GM12864 (cell line): ENCODE measurements at regions not wholly inside any gene's neighbourhood (a gene's known extent, or its start where the extent isn't known, plus 50 kb on each side); places are given as distances from the start of the nearest gene placed in this dataset.
A peak's percentile ranks its signal among the peaks of the same experiment; 100 is the strongest.

ENCODE experiments used
- DNase-seq: peaks from one replicate; pipeline ENCODE4 v3.0.0-alpha.2; 2011; ENCODE audit warnings: low read depth
- H3K4me3 ChIP-seq: 2 replicates; pipeline ENCODE4 v1.5.1; 2011; ENCODE audit warnings: mild to moderate bottlenecking, low read depth, low read length, control low read depth
- TF ChIP-seq, protein P1 (sequence below): IDR thresholded peaks from 2 replicates; pipeline ENCODE4 v1.5.1; 2011; ENCODE audit warnings: low read depth, mild to moderate bottlenecking, moderate library complexity, low read length, control low read depth, inconsistent platforms; ENCODE audit errors: missing control alignments

GRCh38 chr4:186481998-186482790 is 73.2 kb downstream of the MTNR1A start:
- no peak for DNase-seq
- H3K4me3 ChIP-seq: no peak overlapping the region
- TF ChIP-seq, protein P1, sequence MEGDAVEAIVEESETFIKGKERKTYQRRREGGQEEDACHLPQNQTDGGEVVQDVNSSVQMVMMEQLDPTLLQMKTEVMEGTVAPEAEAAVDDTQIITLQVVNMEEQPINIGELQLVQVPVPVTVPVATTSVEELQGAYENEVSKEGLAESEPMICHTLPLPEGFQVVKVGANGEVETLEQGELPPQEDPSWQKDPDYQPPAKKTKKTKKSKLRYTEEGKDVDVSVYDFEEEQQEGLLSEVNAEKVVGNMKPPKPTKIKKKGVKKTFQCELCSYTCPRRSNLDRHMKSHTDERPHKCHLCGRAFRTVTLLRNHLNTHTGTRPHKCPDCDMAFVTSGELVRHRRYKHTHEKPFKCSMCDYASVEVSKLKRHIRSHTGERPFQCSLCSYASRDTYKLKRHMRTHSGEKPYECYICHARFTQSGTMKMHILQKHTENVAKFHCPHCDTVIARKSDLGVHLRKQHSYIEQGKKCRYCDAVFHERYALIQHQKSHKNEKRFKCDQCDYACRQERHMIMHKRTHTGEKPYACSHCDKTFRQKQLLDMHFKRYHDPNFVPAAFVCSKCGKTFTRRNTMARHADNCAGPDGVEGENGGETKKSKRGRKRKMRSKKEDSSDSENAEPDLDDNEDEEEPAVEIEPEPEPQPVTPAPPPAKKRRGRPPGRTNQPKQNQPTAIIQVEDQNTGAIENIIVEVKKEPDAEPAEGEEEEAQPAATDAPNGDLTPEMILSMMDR: no peak

DNA sequence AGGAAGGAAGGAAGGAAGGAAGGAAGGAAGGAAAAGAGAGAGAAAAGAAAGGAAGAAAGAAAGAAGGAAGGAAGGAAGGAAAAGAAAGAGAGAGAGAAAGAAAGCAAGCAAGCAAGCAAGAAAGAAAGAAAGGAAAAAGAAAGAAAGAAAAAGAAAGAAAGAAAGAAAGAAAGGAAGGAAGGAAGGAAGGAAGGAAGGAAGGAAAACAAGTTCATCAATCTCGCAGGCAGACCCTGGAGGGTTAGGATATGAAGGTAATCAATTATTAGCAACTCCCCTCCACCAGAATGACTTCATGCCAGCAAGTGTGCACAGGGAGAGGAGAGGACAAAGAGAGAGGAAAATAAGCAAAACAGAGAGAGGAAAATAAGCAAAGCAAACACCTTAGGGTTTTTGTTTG is 80.2 kb downstream of the MTNR1A start:
- no peak overlapping the region for H3K4me3 ChIP-seq

DNA sequence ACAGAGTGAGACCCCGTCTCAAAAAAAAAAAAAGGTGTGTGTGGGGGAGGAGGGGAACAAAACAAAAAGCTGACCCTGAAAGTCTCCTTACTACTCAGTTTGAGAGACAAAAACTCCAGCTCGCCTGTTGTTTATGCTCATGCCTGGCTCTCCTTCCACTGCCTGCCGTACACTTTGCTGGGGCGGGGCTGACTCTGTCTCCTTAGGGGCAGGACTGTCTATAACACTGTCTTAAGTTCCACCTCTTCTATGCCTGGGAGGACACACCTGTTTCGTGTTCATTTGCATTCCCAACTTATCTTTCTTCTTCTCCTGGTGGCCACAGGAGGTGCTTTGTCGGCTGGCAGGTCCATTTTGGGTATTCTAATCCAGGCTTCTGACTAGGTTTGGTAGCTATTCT is 81.4 kb downstream of the MTNR1A start:
- DNase-seq: no peak
- H3K4me3 ChIP-seq: no peak overlapping the region
- TF ChIP-seq, protein P1: no peak

More for the DNA sequence above, 80.2 kb downstream of the MTNR1A start:
- TF ChIP-seq, protein P1: no peak
- no peak for DNase-seq

DNA sequence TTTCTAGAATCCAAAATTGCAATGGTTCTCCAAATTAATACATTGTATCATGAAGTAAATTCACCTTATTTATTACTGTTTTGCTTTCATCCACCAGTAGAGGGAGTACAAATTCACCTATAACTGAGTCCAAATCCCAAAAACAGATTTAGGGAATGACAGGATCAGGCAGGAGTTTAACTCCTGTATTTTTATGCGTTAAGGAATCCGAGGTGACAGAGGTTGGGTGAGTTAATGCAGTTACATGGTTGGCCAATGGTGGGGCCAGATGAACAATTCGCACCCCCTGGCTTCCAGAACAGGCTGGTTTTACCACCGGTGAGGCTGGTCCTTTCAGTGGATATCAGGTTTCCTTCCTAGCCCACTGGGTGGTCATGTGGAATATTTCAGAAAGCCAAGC is 82.4 kb downstream of the MTNR1A start:
- TF ChIP-seq, protein P1: peak; percentile 36
- H3K4me3 ChIP-seq: no peak overlapping the region
- DNase-seq: no peak

- no peak overlapping the region for H3K4me3 ChIP-seq
- TF ChIP-seq, protein P1: no peak
- DNase-seq: no peak
Observed at GRCh38 chr4:186471441-186471840, 83.9 kb downstream of the MTNR1A start.

DNA sequence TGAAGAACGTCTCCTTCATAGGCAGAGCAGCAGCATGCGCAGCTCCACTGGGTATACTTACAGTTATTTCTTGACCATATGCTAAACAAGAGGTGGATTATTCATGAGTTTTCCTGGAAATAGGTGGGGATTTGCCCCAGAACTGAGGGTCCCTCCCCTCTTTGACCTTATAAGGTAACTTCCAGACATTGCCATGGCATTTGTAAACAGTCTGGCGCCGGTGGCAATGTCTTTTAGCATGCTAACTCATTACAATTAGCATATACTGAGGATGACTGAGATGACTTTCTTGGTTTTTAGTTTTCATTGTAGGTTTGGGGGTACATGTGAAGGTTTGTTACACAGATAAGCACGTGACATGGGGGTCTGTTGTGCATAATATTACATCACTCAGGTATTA is 97.3 kb downstream of the MTNR1A start:
- TF ChIP-seq, protein P1: no peak
- no peak overlapping the region for H3K4me3 ChIP-seq
- no peak for DNase-seq

GRCh38 chr4:186451982-186452381 is 103.4 kb downstream of the MTNR1A start:
- TF ChIP-seq, protein P1: no peak
- no peak overlapping the region for H3K4me3 ChIP-seq
- no peak for DNase-seq
